Fibroblast of pulmonary artery (primary cell): ENCODE measurements at regions not wholly inside any gene's neighbourhood (a gene's known extent, or its start where the extent isn't known, plus 50 kb on each side); places are given as distances from the start of the nearest gene placed in this dataset.

Experiments used
- DNase-seq: peaks from one replicate; pipeline ENCODE4 v3.0.0-alpha.2; 2010; ENCODE audit warnings: low read depth
- H3K4me3 ChIP-seq: replicated peaks from 2 replicates; pipeline ENCODE4 v1.5.1; 2011; ENCODE audit warnings: low read depth, mild to moderate bottlenecking, control low read depth, low read length, moderate library complexity
- CTCF ChIP-seq: IDR thresholded peaks from 2 replicates; pipeline ENCODE4 v1.5.1; 2011; ENCODE audit warnings: mild to moderate bottlenecking, control low read depth, low read length, inconsistent platforms; ENCODE audit errors: missing control alignments

- H3K4me3 ChIP-seq: no peak overlapping the region
- TF ChIP-seq CTCF: no peak
- no peak for DNase-seq
Measured at GRCh38 chr4:148823419-148823769, 381.2 kb upstream of the NR3C2 start.

DNA sequence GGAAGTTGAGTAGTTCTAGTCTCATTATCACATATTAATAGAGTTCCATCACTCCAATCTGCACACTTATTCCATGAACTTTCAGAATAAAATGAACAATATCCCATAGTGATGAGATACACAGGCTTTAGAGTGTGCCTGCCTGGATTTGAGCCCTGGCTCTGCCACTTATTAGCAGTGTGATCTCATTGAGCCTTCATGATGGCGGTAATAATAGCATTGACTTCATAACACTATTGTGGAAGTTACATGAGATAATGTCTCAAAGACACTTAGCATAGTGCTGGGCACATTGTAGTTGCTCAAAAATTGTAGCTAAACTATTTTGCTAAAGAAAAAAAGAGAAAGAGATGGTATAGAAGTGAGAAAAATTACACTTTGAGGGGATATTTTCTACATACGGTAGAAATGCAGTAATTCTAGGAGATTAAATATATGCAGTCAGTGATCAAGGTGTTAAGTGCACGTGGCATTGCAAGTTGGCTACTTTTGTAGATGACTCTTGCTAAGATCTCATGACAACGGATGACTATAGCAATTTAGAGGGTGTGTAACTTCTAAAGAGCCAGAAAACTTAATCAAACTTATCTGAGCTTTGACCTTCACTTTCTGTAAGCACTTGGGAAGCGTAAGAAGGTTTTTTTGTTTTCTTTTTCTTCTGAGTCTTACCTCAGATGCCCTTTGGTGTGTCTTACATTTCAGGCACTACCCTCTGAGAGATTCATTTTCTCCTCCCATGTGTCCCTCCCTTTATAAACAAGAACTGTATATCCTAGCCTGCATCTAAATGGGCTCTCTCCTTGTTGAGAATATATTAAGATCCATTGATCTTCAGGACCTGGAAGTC is 380.6 kb upstream of the NR3C2 start:
- no peak for DNase-seq
- TF ChIP-seq CTCF: no peak
- no peak overlapping the region for H3K4me3 ChIP-seq

GRCh38 chr4:148814030-148814429 is 371.8 kb upstream of the NR3C2 start:
- TF ChIP-seq CTCF: no peak

GRCh38 chr4:148813289-148813688 is 371.1 kb upstream of the NR3C2 start:
- DNase-seq: no peak
- H3K4me3 ChIP-seq: no peak overlapping the region
- TF ChIP-seq CTCF: no peak

More at GRCh38 chr4:148814030-148814429, 371.8 kb upstream of the NR3C2 start:
- H3K4me3 ChIP-seq: no peak overlapping the region
- DNase-seq: no peak

DNA sequence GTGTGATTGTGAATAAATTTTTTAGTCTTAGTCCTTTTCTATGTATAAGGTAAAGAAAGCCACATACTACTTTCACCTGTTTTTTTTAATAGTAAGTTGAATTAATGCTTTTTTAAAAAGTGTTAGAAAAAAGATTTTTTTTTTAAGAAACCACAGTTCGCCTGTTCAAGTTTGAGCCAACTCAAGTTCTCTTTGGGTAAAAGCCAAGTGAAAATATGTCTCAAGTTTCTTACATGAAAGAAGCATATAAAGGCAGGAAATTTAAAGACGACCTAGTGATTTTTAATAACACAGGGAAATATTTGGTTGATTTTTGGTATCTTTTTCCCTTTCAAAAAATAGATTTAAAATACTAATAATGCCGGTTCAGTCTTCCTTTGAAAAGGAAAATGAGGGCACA is 369.9 kb upstream of the NR3C2 start:
- no peak for DNase-seq
- TF ChIP-seq CTCF: no peak
- H3K4me3 ChIP-seq: no peak overlapping the region

GRCh38 chr4:148810461-148810860 is 368.2 kb upstream of the NR3C2 start:
- H3K4me3 ChIP-seq: no peak overlapping the region
- DNase-seq: no peak
- TF ChIP-seq CTCF: no peak

DNA sequence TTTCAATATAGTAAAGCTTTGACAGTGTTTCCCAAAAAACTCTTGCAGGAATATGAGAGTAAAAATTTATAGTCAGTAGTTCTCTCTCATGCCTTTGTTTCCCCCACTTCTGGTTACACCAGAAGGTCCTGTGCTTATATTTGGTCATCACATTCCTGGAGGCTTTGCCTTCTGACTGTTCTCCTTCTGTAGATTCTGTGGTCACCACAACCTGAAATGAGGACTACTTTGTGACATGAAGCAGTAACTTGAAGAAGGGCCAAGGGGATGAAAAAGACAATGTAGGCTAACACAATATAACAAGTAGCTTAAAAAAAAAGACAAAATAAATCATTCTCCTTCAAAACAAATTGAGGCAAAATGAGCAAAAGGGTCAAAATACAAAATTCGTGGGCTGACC is 366.2 kb upstream of the NR3C2 start:
- DNase-seq: no peak
- H3K4me3 ChIP-seq: no peak overlapping the region
- no peak for TF ChIP-seq CTCF
